ENCODE measurements at regions not wholly inside any gene's neighbourhood (a gene's known extent, or its start where the extent isn't known, plus 50 kb on each side); places are given as distances from the start of the nearest gene placed in this dataset.

DNA sequence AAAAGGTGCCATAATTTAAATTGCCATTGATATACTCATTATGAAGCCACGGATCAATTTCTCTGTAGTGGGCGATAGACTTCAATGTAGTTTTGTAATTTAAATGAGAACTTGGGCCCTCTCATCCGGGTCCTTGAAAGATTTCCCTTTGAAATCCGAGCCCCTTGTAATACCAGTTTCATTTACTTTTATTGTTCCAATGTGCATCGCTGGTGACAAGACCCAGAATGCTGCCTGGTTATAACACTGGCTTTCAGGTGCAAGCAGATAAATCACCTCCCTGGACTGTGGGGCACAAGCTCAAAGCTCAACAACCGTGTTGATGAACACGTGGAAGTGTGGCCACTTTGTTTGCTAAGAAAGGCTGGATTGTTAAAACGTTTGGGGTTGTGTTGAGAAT lies 68.9 kb upstream of the FZD10 start:
- Histone ChIP-seq H3K4me3 (no peak overlapping the region), H3K27ac (no peak overlapping the region)

GRCh38 chr12:130097342-130097741 lies 64.9 kb upstream of the FZD10 start:
- Histone ChIP-seq H3K4me3 (no peak overlapping the region), H3K27ac (peak overlapping the region in 8 of 21 experiments; percentile 8 to 68 (median 50))

- Histone ChIP-seq H3K27ac (peak overlapping the region in 8 of 21 experiments; percentile 8 to 70 (median 50)), H3K4me3 (no peak overlapping the region)
Observed at GRCh38 chr12:130097798-130098255, 64.4 kb upstream of the FZD10 start.

- Histone ChIP-seq H3K27ac (peak overlapping the region in 5 of 21 experiments; percentile 13 to 70 (median 56)), H3K4me3 (no peak overlapping the region)
Observed at GRCh38 chr12:130098301-130099005, 63.8 kb upstream of the FZD10 start.

DNA sequence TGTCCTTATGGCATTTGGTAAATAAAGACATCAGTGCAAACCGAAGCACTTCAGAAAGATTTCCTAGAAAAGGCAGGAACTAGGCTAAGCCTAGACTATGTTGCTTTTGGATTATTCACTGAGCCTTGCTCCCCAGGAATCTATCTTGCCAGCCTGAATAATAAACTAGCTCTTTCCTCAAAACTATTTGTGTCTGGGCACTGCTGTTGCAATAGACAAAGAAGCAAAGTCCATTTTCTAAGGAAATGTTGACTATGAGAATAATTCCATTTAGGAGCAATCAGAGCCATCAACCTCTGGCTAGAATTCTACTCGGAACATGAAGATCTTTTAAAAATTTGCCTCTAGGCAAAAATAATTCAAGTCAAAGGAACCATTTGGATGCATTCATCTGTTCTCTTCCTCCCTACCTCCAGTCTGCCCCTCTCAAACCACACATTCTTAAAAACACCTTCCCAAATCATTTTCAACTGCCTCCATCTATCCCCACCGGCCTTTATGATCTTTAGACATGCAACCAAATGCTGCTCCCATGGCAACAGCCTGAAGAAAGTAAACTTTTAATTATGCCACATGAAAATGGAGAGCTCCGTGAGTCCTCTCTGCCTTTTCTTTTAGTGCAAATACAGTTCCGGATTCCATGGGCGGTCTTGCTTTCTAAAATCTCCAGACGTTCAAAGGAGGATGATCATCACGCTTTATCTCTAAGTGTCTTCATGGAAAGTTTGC lies 61.5 kb upstream of the FZD10 start:
- no peak overlapping the region for H3K4me3 ChIP-seq

DNA sequence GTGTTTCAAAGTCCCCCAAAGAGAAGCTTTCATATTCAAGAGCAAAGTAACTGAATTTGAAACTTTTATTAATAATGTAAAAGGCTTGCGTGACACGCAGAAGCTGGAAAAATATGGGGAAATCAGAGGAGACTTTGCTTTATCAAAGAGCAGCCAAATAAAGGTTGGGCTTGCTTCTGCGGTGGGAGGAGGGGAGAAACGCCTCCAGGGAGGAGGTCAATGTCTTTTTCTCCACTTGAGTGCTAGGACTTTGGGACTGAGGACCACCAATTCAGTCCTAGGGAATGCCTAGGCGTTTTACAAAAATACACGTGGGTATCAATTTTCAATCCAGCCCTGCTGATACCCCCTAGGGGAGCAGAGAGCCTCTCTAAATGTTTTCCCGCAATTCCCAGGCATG lies 60.9 kb upstream of the FZD10 start:
- no peak overlapping the region for H3K27ac ChIP-seq
- no peak overlapping the region for H3K4me3 ChIP-seq

More for the DNA sequence above, 61.5 kb upstream of the FZD10 start:
- peak overlapping the region in 1 of 21 experiments; percentile 29 for H3K27ac ChIP-seq

DNA sequence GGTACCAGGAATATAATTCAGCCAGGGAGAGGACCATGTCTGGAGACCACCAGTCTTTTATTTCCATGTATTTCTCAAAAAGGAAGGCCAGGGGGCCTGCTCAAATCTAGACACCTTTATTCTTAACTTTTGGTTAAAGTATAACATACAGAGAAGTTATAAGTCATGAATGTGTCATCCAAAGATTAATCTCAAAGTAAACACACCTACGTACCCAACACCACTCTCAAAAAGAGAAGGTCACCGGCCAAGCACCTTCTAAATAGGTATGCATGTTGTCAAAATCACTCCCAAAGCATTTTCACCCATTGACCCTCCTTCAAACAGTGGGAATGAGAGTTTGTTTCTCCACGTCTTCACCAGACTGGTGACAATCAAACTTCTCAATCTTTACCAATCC lies 60.0 kb upstream of the FZD10 start:
- H3K4me3 ChIP-seq: no peak overlapping the region
- H3K27ac ChIP-seq: no peak overlapping the region

DNA sequence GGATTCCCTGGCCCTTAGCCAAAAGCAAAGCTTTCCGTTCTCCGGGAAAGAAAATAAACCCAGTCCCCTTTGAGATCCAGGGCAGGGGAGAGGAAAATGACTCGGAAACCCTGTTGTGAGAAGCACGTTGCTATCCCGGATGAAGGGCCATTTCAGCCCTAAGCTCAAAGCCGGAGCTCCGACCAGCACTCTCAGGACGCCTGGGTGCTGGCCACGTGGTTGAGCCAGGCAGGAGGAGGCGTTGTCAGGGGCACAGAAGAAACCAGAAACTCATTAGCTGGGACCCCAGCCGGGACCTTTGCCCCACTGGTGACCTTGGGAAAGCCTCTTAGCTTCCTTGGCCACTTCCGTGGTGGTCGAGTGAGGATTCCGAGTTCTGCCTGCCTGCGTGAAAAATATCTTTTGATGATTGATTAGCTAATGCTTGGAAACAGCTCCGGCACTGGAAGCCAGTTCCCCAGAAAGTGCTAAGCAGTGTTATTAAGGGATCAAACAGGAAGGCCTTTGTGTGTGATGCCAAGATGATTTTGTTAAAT lies 57.6 kb upstream of the FZD10 start:
- no peak overlapping the region for H3K4me3 ChIP-seq
- H3K27ac ChIP-seq: peak overlapping the region in 3 of 21 experiments; percentile 18 to 60 (median 20)

DNA sequence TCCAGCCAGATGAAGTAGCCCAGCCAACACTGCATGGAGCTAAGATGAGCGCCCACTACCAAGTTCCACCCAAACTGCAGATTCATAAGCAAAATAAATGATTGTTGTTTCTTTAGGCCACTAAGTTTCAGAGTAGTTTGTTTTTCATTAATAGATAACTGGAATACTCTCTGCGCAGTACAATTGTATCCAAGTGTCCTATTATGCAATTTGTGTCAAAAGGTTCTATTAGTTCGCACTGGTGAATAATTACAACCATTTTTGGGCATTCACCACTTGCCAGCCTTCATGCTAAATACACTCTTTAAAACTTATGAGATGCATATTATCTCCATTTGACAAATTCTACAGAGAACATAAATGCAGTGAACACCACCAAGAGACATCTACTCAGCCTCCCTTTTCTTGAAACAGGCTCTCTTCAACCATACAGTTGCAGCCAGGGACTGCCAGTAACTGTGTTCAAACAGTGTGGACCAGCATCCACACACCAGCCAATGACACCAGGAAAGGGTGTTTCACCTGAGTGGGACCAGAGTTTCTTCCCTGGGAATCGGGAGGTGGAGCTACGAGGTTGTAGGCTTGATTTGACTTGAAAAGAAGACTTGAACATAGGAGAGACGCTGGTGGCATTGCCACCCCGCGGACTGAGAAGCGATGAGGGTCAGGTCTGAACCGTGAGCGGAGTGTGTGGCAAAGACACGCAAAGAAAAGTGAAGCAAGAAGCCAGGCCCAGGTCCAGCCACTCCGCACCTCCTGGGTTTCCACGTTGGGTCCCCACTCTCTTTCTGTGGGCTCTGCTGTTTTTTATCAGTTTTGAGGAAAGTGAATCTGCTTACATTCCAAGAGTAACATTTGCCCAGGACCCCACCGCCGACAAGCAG lies 53.0 kb upstream of the FZD10 start:
- Histone ChIP-seq H3K4me3 (no peak overlapping the region), H3K27ac (no peak overlapping the region)

- no peak overlapping the region for H3K27ac ChIP-seq
- no peak overlapping the region for H3K4me3 ChIP-seq
Observed at GRCh38 chr12:130110914-130111313, 51.4 kb upstream of the FZD10 start.

DNA sequence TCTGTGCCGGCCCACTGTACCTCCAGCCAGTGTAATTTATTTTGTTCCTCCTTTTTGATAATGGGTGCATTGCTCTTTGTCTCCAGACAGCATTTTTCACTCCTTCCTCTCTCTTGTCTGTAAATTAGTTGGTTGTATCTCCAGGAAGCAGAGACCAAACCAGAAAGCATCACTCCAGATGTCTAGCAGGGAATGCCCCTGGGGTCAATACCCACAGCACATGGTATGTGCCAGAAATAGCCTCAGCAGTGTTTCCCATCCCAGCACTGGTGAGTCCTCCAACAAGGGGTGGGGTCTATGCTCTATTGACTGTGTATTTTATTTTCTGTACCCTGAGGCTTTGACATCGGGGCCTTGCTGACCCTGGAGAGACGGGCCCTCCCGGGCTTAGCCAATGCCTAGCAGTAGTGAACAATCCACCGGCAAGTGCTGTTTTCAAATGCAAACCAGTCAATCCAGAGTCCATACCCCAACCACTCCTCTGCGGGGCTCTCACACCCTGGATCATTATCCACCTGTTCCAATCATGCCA lies 50.2 kb upstream of the FZD10 start:
- H3K27ac ChIP-seq: no peak overlapping the region
- no peak overlapping the region for H3K4me3 ChIP-seq
